AML-193 (cell line): ENCODE measurements at regions not wholly inside any gene's neighbourhood (a gene's known extent, or its start where the extent isn't known, plus 50 kb on each side); places are given as distances from the start of the nearest gene placed in this dataset.

Experiments
- DNase-seq, 2 experiments: peaks; one replicate each; lab custom pipeline; 2025; lab: John Stamatoyannopoulos, UW

GRCh38 chrX:88416965-88417364, 330.1 kb upstream of the CPXCR1 start:
- DNase-seq: no peak

DNA sequence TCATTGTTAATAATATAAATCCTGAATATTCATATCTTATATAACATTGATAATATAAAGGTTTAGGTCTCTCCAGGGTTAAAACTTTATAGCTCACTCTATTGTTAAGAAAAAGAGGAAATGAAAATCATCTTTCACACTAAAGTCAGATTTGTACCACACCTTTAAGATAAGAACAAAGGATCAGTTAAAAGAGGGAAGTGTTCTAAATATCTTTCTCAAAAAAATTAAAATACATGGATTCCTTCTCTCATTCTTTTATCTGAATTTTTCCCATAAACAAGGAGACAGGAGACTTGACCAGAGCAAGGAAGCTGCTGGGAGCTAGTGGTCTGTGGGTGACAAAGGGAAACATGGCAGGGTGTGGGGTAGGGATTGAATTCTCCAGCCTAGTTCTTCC, 323.0 kb upstream of the CPXCR1 start:
- no peak for DNase-seq

GRCh38 chrX:88424541-88424940, 322.5 kb upstream of the CPXCR1 start:
- DNase-seq: no peak

- DNase-seq: no peak
Measured at GRCh38 chrX:88425739-88426138, 321.3 kb upstream of the CPXCR1 start.

DNA sequence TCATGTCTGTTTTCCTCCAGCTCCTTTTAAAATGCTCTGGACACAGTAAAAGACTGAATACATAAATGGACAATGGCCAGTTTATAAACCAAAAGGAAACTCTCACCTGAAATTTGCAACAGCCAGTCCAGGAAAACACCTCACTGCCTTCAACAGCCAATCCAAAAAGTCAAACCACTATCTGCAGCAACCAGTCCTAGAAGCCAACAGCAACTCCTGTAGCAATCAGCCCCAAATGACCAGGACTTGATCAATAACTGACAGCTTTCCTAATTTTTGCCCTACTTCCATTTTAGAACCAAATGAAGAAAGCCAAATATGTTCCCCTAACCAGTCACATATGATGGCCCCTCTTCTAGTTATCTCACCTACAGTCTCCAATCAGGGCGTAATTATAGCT, 309.5 kb upstream of the CPXCR1 start:
- DNase-seq: no peak

DNA sequence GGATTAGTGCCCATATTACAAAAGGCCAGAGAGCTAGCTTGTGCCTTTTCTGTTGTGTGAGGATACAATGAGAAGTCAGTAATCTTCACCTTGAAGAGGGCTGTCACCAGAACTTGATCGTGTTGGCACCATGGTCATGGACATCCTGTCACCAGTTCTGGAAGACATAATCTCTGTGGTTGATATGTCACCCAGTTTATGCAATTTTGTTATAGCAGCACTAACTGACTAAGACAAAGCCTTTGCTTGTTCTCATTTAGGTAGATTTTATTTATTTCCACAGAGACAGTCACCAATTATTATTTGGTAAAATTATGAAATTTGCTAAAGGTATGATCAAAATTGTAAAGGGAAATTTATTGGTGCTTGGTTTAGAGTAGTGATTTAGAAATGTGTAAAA, 308.8 kb upstream of the CPXCR1 start:
- no peak for DNase-seq

DNA sequence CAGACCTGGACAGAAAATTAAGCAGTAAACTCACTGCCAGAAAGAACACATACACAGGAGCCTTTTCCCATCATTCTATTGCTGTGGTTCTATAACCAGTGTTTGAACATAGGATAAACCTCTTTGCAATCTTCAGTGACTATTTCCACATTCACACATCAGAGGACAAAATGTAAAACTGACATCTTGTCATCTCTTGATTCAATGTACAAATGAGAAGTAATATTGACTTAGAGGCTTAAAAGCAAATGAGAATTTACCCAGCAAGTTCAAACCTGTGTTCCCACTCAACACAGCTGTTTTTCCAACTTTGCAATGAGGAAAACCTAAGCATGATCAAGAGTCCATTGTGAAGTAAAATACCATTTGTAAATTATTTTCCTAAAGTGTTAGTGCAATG, 307.1 kb upstream of the CPXCR1 start:
- no peak for DNase-seq
